HepG2 (cell line): ENCODE measurements at regions not wholly inside any gene's neighbourhood (a gene's known extent, or its start where the extent isn't known, plus 50 kb on each side); places are given as distances from the start of the nearest gene placed in this dataset.

ENCODE experiments used
- ATAC-seq: fragments of 200-7000 bp; cut with Tn5 transposase; 3 replicates; pipeline ENCODE4 v1.9.1; 2020; ENCODE audit warnings: mild to moderate bottlenecking, moderate library complexity
- BruUV-seq: library from RNA; stranded (reverse); fragments of 400-500 nt; replicated peaks from 2 replicates; lab custom pipeline; 2021; lab: Mats Ljungman, UMichigan
- CTCF ChIA-PET: fragments of 300-600 bp; formaldehyde crosslinking; extraction: SDS; loops from one replicate; lab custom pipeline; 2021; ENCODE audit warnings: low total read pairs, inconsistent platforms, low intra/inter-chr PET ratio; lab: Yijun Ruan, JAX
- POLR2A ChIA-PET: fragments of 350-600 bp; sonication (Branson Sonifier 250); formaldehyde crosslinking; loops from one replicate; lab custom pipeline; 2020; ENCODE audit warnings: antibody characterized with exemption, inconsistent platforms; lab: Yijun Ruan, JAX
- DNase-seq: peaks from one replicate; pipeline ENCODE4 v3.0.0-alpha.2; 2015; ENCODE audit warnings: low spot score
- FAIRE-seq: peaks from 3 replicates; lab custom pipeline; 2011; peaks lifted over from hg19 to GRCh38; lab: Jason Lieb, UNC
- H2AFZ ChIP-seq: one replicate; pipeline ENCODE4 v1.6.1; 2011; ENCODE audit warnings: low read length, inconsistent platforms
- H3K27ac ChIP-seq: fragments of 300-600 bp; 3 replicates; pipeline ENCODE4 v1.8.0; 2011; ENCODE audit warnings: mixed run types, mild to moderate bottlenecking, mixed read lengths, low read length, inconsistent platforms; ENCODE audit not compliant: insufficient read depth; ENCODE audit errors: extremely low read length
- H3K27me3 ChIP-seq, 2 experiments: fragments of 200-600 bp in 1 of 2; 2 replicates in 1 of 2; 3 replicates in 1 of 2; pipeline versions ENCODE4 v1.6.0 to v1.8.0; 2011; ENCODE audit warnings: low read length in 2 of 2, mild to moderate bottlenecking in 2 of 2, moderate library complexity in 2 of 2, inconsistent platforms in 1 of 2; ENCODE audit not compliant: insufficient read depth in 2 of 2, control insufficient read depth in 1 of 2
- H3K36me3 ChIP-seq, 2 experiments: fragments of 200-600 bp in 1 of 2; replicated peaks in 1 of 2; 2 replicates in 1 of 2; 3 replicates in 1 of 2; pipeline versions ENCODE4 v1.5.1 to v1.8.0; 2011; ENCODE audit warnings: low read length in 2 of 2, inconsistent platforms in 1 of 2; ENCODE audit not compliant: insufficient read depth in 2 of 2, control insufficient read depth in 1 of 2
- H3K4me1 ChIP-seq: 2 replicates; pipeline ENCODE4 v1.5.1; 2012; ENCODE audit warnings: low read length, inconsistent platforms; ENCODE audit not compliant: insufficient read depth
- H3K4me2 ChIP-seq: 2 replicates; pipeline ENCODE4 v1.6.0; 2011; ENCODE audit warnings: low read depth, low read length, inconsistent platforms
- H3K4me3 ChIP-seq, 3 experiments: fragments of 200-600 bp in 1 of 3; sonication (generic), shearing (Covaris generic) in 1 of 3; replicated peaks in 1 of 3; 2 replicates each; pipeline ENCODE4 v1.5.1; 2011 to 2016; ENCODE audit warnings: low read length in 3 of 3, inconsistent platforms in 2 of 3, low read depth in 2 of 3, mild to moderate bottlenecking in 2 of 3, control low read depth in 1 of 3, mixed read lengths in 1 of 3; ENCODE audit not compliant: insufficient read depth in 1 of 3
- H3K79me2 ChIP-seq: one replicate; pipeline ENCODE4 v1.6.1; 2011; ENCODE audit warnings: low read length, inconsistent platforms; ENCODE audit not compliant: insufficient read depth
- H3K9ac ChIP-seq: 2 replicates; pipeline ENCODE4 v1.6.0; 2011; ENCODE audit warnings: mild to moderate bottlenecking, low read depth, low read length, inconsistent platforms; ENCODE audit not compliant: insufficient read depth
- H3K9me3 ChIP-seq: 2 replicates; pipeline ENCODE4 v1.5.1; 2012; ENCODE audit warnings: mild to moderate bottlenecking, low read length
- H4K20me1 ChIP-seq: 2 replicates; pipeline ENCODE4 v1.6.0; 2011; ENCODE audit warnings: inconsistent platforms, mild to moderate bottlenecking, low read length, moderate library complexity; ENCODE audit not compliant: insufficient read depth
- FOXK1 ChIP-seq: sonication (generic); formaldehyde crosslinking; IDR thresholded peaks from 2 replicates; pipeline ENCODE4 v1.4.0; 2020; ENCODE audit warnings: low read depth, missing genetic modification reagents, borderline replicate concordance
- MED13 ChIP-seq: sonication (generic); formaldehyde crosslinking; IDR thresholded peaks from 2 replicates; pipeline ENCODE4 v1.5.0; 2020; ENCODE audit warnings: missing genetic modification reagents
- RARA ChIP-seq: IDR thresholded peaks from 2 replicates; pipeline ENCODE4 v1.6.1; 2016; ENCODE audit warnings: missing genetic modification reagents, missing compliant biosample characterization
- ZFX ChIP-seq: sonication (generic); formaldehyde crosslinking; IDR thresholded peaks from 2 replicates; pipeline ENCODE4 v1.4.0; 2020; ENCODE audit warnings: mild to moderate bottlenecking, low read depth, missing genetic modification reagents, moderate library complexity
- ZNF281 ChIP-seq: sonication (generic); formaldehyde crosslinking; IDR thresholded peaks from 2 replicates; pipeline ENCODE4 v1.4.0; 2020; ENCODE audit warnings: missing genetic modification reagents, borderline replicate concordance
- ZNF552 ChIP-seq: sonication (generic); formaldehyde crosslinking; IDR thresholded peaks from 2 replicates; pipeline ENCODE4 v1.9.0; 2022; ENCODE audit warnings: missing genetic modification reagents, mild to moderate bottlenecking, borderline replicate concordance
- ZNF580 ChIP-seq: IDR thresholded peaks from 2 replicates; pipeline ENCODE4 v1.6.1; 2016; ENCODE audit warnings: low read depth, borderline replicate concordance
- WGBS: methylation state at CpG from one replicate; pipeline ENCODE4 v1.1.6; 2017; ENCODE audit warnings: low lambda C conversion rate; 5-methylcytosine and 5-hydroxymethylcytosine counted together
- in situ Hi-C: cut with HindIII; loops from 2 replicates; pipeline ENCODE4 v1.10.0; 2017; ENCODE audit warnings: low pct_unique_long_range_greater_than_20kb; ENCODE audit not compliant: extremely low pct_ligation_motif_present
- intact Hi-C: fragments of 100-400 bp; cut with micrococcal nuclease; formaldehyde crosslinking; loops from one replicate; pipeline ENCODE4 v1.10.0; 2022; ENCODE audit not compliant: unreplicated experiment

- TF ChIP-seq ZNF580, result no peak
- TF ChIP-seq RARA (CRISPR knock-in tag), result no peak
- TF ChIP-seq ZNF281 (CRISPR knock-in tag), result no peak
- no peak for TF ChIP-seq FOXK1 (CRISPR knock-in tag)
- no peak for TF ChIP-seq ZFX
- TF ChIP-seq ZNF552 (CRISPR knock-in tag), result no peak
Measured at GRCh38 chr9:135258461-135258860, 171.0 kb downstream of the OLFM1 start (continued).

- no peak overlapping the region for H3K27ac ChIP-seq
- intact Hi-C loops (no loop called here), in situ Hi-C loops (no loop called here)
- H3K9me3 ChIP-seq, result no peaks in the 10 kb centered on the region
- TF ChIP-seq MED13 (CRISPR knock-in tag), result no peak
- H4K20me1 ChIP-seq, result no peaks in the 10 kb centered on the region
- no peaks in the 10 kb centered on the region for H3K36me3 ChIP-seq
- no peak overlapping the region for H3K4me3 ChIP-seq
- no peak overlapping the region for H3K4me2 ChIP-seq
- ATAC-seq, result no peak
- DNase-seq, result no peak
- no TSS peak for BruUV-seq
- H3K4me1 ChIP-seq, result no peaks in the 10 kb centered on the region
- H2AFZ ChIP-seq, result no peak overlapping the region
- 71% methylated on average over 3 of the region's 19 CpGs for WGBS
- FAIRE-seq, result no peak
- H3K27me3 ChIP-seq, result peaks cover 1 to 52% of the 10 kb centered on the region in 2 experiments; a peak in 3 of 5 replicates
- POLR2A ChIA-PET, result no interaction called here
- H3K9ac ChIP-seq, result no peak overlapping the region
- CTCF ChIA-PET, result no interaction called here
- H3K79me2 ChIP-seq, result no peaks in the 10 kb centered on the region
Measured at GRCh38 chr9:135259273-135259672, 171.8 kb downstream of the OLFM1 start.
